Heart right ventricle (tissue), 16 donors: ENCODE measurements at regions not wholly inside any gene's neighbourhood (a gene's known extent, or its start where the extent isn't known, plus 50 kb on each side); places are given as distances from the start of the nearest gene placed in this dataset.
A peak's percentile ranks its signal among the peaks of the same experiment; 100 is the strongest.

ENCODE experiments used
- ATAC-seq, 8 donors: fragments of 200-7000 bp; cut with Tn5 transposase; one replicate each; pipeline ENCODE4 v1.9.1; 2020; ENCODE audit warnings: mild to moderate bottlenecking in 8 of 8, moderate library complexity in 8 of 8, moderate number of reproducible peaks in 1 of 8
- DNase-seq, 2 donors: peaks; one replicate each; pipeline ENCODE4 v3.0.0-alpha.2; 2020
- H3K27ac ChIP-seq, 10 donors: fragments of 200-600 bp; sonication (generic) in 2 of 10; one replicate each; pipeline versions ENCODE4 v1.5.0 to v1.8.0; 2020 to 2022; ENCODE audit warnings: mild to moderate bottlenecking in 3 of 10
- H3K27me3 ChIP-seq, 7 donors: fragments of 200-600 bp; one replicate each; pipeline ENCODE4 v1.8.0; 2021 to 2022; ENCODE audit warnings: mild to moderate bottlenecking in 2 of 7
- H3K36me3 ChIP-seq, 9 donors: fragments of 200-600 bp; sonication (generic) in 1 of 9; one replicate each; pipeline versions ENCODE4 v1.5.0 to v1.8.0; 2020 to 2022; ENCODE audit warnings: mild to moderate bottlenecking in 2 of 9
- H3K4me1 ChIP-seq, 9 donors: fragments of 200-600 bp; sonication (generic) in 1 of 9; one replicate each; pipeline versions ENCODE4 v1.5.0 to v1.8.0; 2020 to 2022; ENCODE audit warnings: mild to moderate bottlenecking in 4 of 9
- H3K4me3 ChIP-seq, 10 donors: fragments of 200-600 bp; sonication (generic) in 2 of 10; one replicate each; pipeline versions ENCODE4 v1.5.0 to v1.8.0; 2020 to 2022; ENCODE audit warnings: mild to moderate bottlenecking in 7 of 10, moderate library complexity in 2 of 10
- H3K9me3 ChIP-seq, 11 donors: fragments of 200-600 bp in 10 of 11; sonication (generic) in 2 of 11; one replicate each; pipeline versions ENCODE4 v1.5.0 to v1.8.0; 2013 to 2022; ENCODE audit warnings: mild to moderate bottlenecking in 2 of 11, control low read depth in 1 of 11, moderate library complexity in 1 of 11
- CTCF ChIP-seq, 9 donors: fragments of 200-600 bp; sonication (generic) in 2 of 9; IDR thresholded peaks; one replicate each; pipeline versions ENCODE4 v1.5.0 to v1.8.0; 2021 to 2022; ENCODE audit warnings: antibody characterized with exemption in 9 of 9, mild to moderate bottlenecking in 5 of 9, moderate library complexity in 1 of 9
- WGBS, 2 donors: extraction: QIAGEN DNeasy Blood & Tissue Kit; methylation state at CpG; one replicate each; pipeline ENCODE4 v1.1.7; 2013; ENCODE audit warnings: inconsistent platforms in 1 of 2; 5-methylcytosine and 5-hydroxymethylcytosine counted together
- intact Hi-C, 10 donors: fragments of 100-400 bp; cut with DNase I; formaldehyde crosslinking; loops; one replicate each; pipeline versions ENCODE4 v1.11.1 to v1.14.2; 2022
- donor health status: Arrhythmogenic right ventricular cardiomyopathy.
- donor health status: ischemic (EF 13 %, LVEDD 7.1; RV severe dilation, severe dysfunction).
- donor health status: healthy with polysubstance abuse.
- donor health status: DM: no; HTN: yes; CAD: no.
- donor health status: DM: no; HTN: no; CAD: no.
- donor health status: ischemic (EF 25% LVEDD 6.9; RV normal size, moderate dysfunction).
- donor health status: ischemic (EF 25% LVEDD 5.7; RV mildly dilated, moderate dysfunction).
- donor health status: healthy.
- donor health status: DM: yes; HTN: yes; CAD: no.
- donor health status: Ischemic cardiomyopathy.
- donor health status: ischemic (EF 35%, LVEDD 5.7; RV mildly dilated, moderate dysfunction).
- donor health status: nonischemic (EF 11% LVEDD 7.7; RV severe dilation, severe dysfunction).
- donor health status: DM: yes; HTN: yes; CAD: no.
- donor health status: PGD.
- donor health status: ischemic (EF 29% LVEDD 5.4; RV normal size, mild dysfunction).
- donor health status: nonischemic (EF 23%, LVEDD 6.1; RV moderate dilation, normal function).

- 75 to 82% methylated on average over 6 of the region's 6 CpGs for WGBS, 2 donors
Measured at GRCh38 chr5:117681431-117682254, 1107.0 kb upstream of the SEMA6A start.

GRCh38 chr5:117680426-117680825 lies 1105.8 kb upstream of the SEMA6A start:
- H3K27ac ChIP-seq, result peak overlapping the region in 1 of 10 donors; percentile 60
- ATAC-seq (no peak), DNase-seq (no peak)
- peaks cover 0 to 14% (median 0%) of the 10 kb centered on the region in 9 donors for H3K4me1 ChIP-seq
- no peak overlapping the region for H3K4me3 ChIP-seq
- H3K36me3 ChIP-seq, result no peaks in the 10 kb centered on the region
- H3K27me3 ChIP-seq, result no peaks in the 10 kb centered on the region
- TF ChIP-seq CTCF (IDR thresholded peaks at IDR 0.05), result no peak
- no peaks in the 10 kb centered on the region for H3K9me3 ChIP-seq
- intact Hi-C loops, result no loop called here
- 79 to 81% methylated on average over 1 of the region's 1 CpG for WGBS, 2 donors

More at GRCh38 chr5:117681431-117682254, 1107.0 kb upstream of the SEMA6A start:
- Histone ChIP-seq H3K36me3 (no peaks in the 10 kb centered on the region), H3K4me1 (peaks cover 0 to 14% (median 0%) of the 10 kb centered on the region in 9 donors), H3K27me3 (no peaks in the 10 kb centered on the region), H3K4me3 (no peak overlapping the region), H3K27ac (peak overlapping the region in 1 of 10 donors; percentile 60), H3K9me3 (no peaks in the 10 kb centered on the region)
- no peak for TF ChIP-seq CTCF (IDR thresholded peaks at IDR 0.05)
- DNase-seq (no peak), ATAC-seq (no peak)
- intact Hi-C loops, result no loop called here

GRCh38 chr5:117679046-117679445 lies 1104.4 kb upstream of the SEMA6A start:
- Histone ChIP-seq H3K27me3 (no peaks in the 10 kb centered on the region), H3K36me3 (no peaks in the 10 kb centered on the region), H3K9me3 (no peaks in the 10 kb centered on the region), H3K4me3 (no peak overlapping the region), H3K4me1 (peaks cover 0 to 14% (median 0%) of the 10 kb centered on the region in 9 donors), H3K27ac (no peak overlapping the region)
- WGBS, 2 donors, result 95 to 97% methylated on average over 4 of the region's 4 CpGs
- no peak for TF ChIP-seq CTCF (IDR thresholded peaks at IDR 0.05)
- DNase-seq (no peak), ATAC-seq (no peak)
- intact Hi-C loops, result no loop called here

GRCh38 chr5:117675646-117676045 lies 1101.0 kb upstream of the SEMA6A start:
- no peaks in the 10 kb centered on the region for H3K9me3 ChIP-seq
- H3K27me3 ChIP-seq, result no peaks in the 10 kb centered on the region
- no peak overlapping the region for H3K27ac ChIP-seq
- 88 to 90% methylated on average over 4 of the region's 4 CpGs for WGBS, 2 donors
- peaks cover 0 to 6% (median 0%) of the 10 kb centered on the region in 9 donors for H3K4me1 ChIP-seq
- TF ChIP-seq CTCF (IDR thresholded peaks at IDR 0.05), result no peak
- H3K4me3 ChIP-seq, result no peak overlapping the region
- DNase-seq (no peak), ATAC-seq (no peak)
- no peaks in the 10 kb centered on the region for H3K36me3 ChIP-seq
- intact Hi-C loops, result no loop called here
